Karpas-422 (cell line): ENCODE measurements at regions not wholly inside any gene's neighbourhood (a gene's known extent, or its start where the extent isn't known, plus 50 kb on each side); places are given as distances from the start of the nearest gene placed in this dataset.
A peak's percentile ranks its signal among the peaks of the same experiment; 100 is the strongest.
"Not testable (repeated sequence)": the region's sequence is repeated elsewhere in the genome, so short reads cannot be mapped to it uniquely, and the experiment has no call there.

Experiments
- DNase-seq: peaks from one replicate; pipeline ENCODE4 v3.0.0-alpha.2; 2015
- H2AFZ ChIP-seq: fragments of 200-600 bp; sonication (generic); 2 replicates; pipeline ENCODE4 v1.6.1; 2014; ENCODE audit warnings: antibody characterized with exemption, low read length, mixed read lengths
- H3K27ac ChIP-seq: fragments of 200-600 bp; sonication (generic); 2 replicates; pipeline ENCODE4 v1.5.1; 2014; ENCODE audit warnings: mild to moderate bottlenecking, low read length, moderate library complexity
- H3K27me3 ChIP-seq: fragments of 200-600 bp; sonication (generic); 2 replicates; pipeline ENCODE4 v1.6.1; 2014; ENCODE audit warnings: low read length, mixed read lengths
- H3K36me3 ChIP-seq: fragments of 200-600 bp; sonication (generic); 2 replicates; pipeline ENCODE4 v1.6.1; 2014; ENCODE audit warnings: low read length, mixed read lengths; ENCODE audit not compliant: insufficient read depth
- H3K4me1 ChIP-seq: fragments of 200-600 bp; sonication (generic); 2 replicates; pipeline ENCODE4 v1.6.1; 2014; ENCODE audit warnings: mild to moderate bottlenecking, low read length, mixed read lengths
- H3K4me2 ChIP-seq: fragments of 200-600 bp; sonication (generic); 2 replicates; pipeline ENCODE4 v1.6.1; 2014; ENCODE audit warnings: low read length, low read depth, mild to moderate bottlenecking; ENCODE audit not compliant: poor library complexity, severe bottlenecking
- H3K4me3 ChIP-seq: fragments of 200-600 bp; sonication (generic); 2 replicates; pipeline ENCODE4 v1.5.1; 2014; ENCODE audit warnings: mild to moderate bottlenecking, antibody characterized with exemption, low read length, mixed read lengths
- H3K79me2 ChIP-seq: fragments of 200-600 bp; sonication (generic); 2 replicates; pipeline ENCODE4 v1.6.1; 2014; ENCODE audit warnings: mild to moderate bottlenecking, low read length, mixed read lengths
- H3K9ac ChIP-seq: fragments of 200-600 bp; sonication (generic); 2 replicates; pipeline ENCODE4 v1.6.0; 2014; ENCODE audit warnings: low read length
- H3K9me2 ChIP-seq: fragments of 200-600 bp; sonication (generic), shearing (Covaris generic); replicated peaks from 2 replicates; pipeline ENCODE4 v1.6.0; 2014; ENCODE audit warnings: mild to moderate bottlenecking, low read length, moderate library complexity; ENCODE audit not compliant: insufficient read depth
- H3K9me3 ChIP-seq: fragments of 300-700, 200-600 bp; sonication (generic); 2 replicates; pipeline ENCODE4 v1.6.1; 2014; ENCODE audit warnings: low read length, mixed read lengths
- H4K20me1 ChIP-seq: fragments of 200-600 bp; sonication (generic); 2 replicates; pipeline ENCODE4 v1.6.1; 2014; ENCODE audit warnings: mild to moderate bottlenecking, antibody characterized with exemption, low read length, low read depth; ENCODE audit not compliant: insufficient read depth

DNA sequence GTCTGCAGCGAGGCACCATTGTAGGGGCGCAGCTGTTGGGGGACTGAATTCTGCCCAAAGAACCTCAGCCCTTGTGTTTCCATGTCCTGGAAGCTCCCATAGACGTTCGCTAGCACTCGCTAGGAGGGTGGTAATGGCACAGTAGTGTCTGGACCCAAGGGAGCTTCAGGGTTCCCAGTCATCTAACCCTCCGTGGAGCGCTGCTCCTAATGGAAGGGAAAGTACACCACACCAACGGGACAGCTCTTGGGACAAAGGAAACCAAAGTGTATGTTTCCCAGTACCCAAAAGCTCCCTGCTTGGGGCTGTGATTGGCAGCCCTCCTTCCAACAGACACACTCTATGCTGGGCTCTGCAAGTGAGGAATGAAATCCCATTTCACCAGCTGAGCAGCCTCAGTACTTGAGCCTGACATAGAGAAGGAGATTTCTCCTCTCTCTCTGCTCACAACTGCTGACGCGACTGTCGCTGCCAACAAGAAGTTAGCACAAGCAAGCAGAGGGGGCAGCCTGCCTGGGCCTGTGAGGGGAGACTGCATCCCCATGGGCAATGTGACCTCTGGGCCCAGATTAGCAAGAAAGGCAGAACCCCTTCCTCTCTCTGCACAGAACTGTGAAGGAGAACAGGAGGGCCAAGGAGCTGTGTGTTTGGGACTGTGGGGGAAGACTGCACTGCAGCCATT, 67.6 kb upstream of the SMARCAD1 start:
- H3K4me1 ChIP-seq: no peaks in the 10 kb centered on the region
- H3K27me3 ChIP-seq: no peaks in the 10 kb centered on the region
- no peaks in the 10 kb centered on the region for H3K79me2 ChIP-seq
- no peaks in the 10 kb centered on the region for H4K20me1 ChIP-seq
- no peak overlapping the region for H3K9ac ChIP-seq
- H3K27ac ChIP-seq: no peak overlapping the region
- no peaks in the 10 kb centered on the region for H3K9me2 ChIP-seq
- H3K4me2 ChIP-seq: no peak overlapping the region
- H3K9me3 ChIP-seq: no peaks in the 10 kb centered on the region
- H2AFZ ChIP-seq: no peak overlapping the region
- DNase-seq: peak; percentile 30
- no peak overlapping the region for H3K4me3 ChIP-seq
- no peaks in the 10 kb centered on the region for H3K36me3 ChIP-seq

- no peak overlapping the region for H3K4me2 ChIP-seq
Measured at GRCh38 chr4:94141001-94141400, 66.7 kb upstream of the SMARCAD1 start.

DNA sequence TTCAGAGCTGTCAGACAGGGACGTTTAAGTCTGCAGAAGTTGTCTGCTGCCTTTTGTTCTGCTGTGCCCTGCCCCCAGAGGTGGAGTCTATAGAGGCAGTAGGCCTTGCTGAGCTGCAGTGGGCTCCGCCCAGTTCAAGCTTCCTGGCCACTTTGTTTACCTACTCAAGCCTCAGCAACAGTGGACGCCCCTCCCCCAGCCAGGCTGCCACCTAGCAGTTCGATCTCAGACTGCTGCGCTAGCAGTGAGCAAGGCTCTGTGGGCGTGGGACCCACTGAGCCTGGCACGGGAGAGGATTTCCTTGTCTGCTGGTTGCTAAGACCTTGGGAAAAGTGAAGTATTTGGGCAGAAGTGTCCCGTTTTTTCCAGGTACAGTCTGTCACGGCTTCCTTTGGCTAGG, 59.6 kb upstream of the SMARCAD1 start:
- H3K9me3 ChIP-seq, H3K27me3 ChIP-seq, H3K4me1 ChIP-seq, H3K4me2 ChIP-seq, H2AFZ ChIP-seq, H4K20me1 ChIP-seq, H3K9ac ChIP-seq, H3K36me3 ChIP-seq, H3K4me3 ChIP-seq, H3K27ac ChIP-seq, H3K9me2 ChIP-seq, H3K79me2 ChIP-seq: not testable (repeated sequence)
- peak; percentile 27 for DNase-seq

More at GRCh38 chr4:94141001-94141400, 66.7 kb upstream of the SMARCAD1 start:
- H3K9me2 ChIP-seq: no peaks in the 10 kb centered on the region
- H3K4me1 ChIP-seq: no peaks in the 10 kb centered on the region
- DNase-seq: peak; percentile 2
- H3K79me2 ChIP-seq: no peaks in the 10 kb centered on the region
- no peaks in the 10 kb centered on the region for H3K36me3 ChIP-seq
- no peak overlapping the region for H3K27ac ChIP-seq
- no peak overlapping the region for H2AFZ ChIP-seq
- no peaks in the 10 kb centered on the region for H3K27me3 ChIP-seq
- H3K9ac ChIP-seq: no peak overlapping the region
- H3K9me3 ChIP-seq: no peaks in the 10 kb centered on the region
- no peaks in the 10 kb centered on the region for H4K20me1 ChIP-seq
- H3K4me3 ChIP-seq: no peak overlapping the region

DNA sequence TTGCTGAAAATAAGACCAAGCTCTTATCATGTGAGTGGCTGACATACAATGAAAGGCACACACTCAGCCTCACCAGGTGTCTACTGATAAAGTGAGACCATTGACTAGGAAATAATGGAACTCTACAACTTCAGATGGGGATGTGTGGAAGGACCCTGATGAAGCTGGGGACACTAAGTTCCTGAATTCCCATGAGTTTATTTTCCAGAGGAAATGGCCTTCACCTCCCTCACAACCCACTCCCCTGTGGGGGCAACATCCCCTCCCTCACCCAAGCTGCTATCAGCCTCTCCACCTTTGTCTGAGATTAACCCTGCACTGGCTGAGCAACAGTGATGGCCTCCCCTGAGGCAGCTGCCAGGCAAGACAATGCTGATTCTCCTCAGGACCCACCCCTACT, 55.2 kb upstream of the SMARCAD1 start:
- no peaks in the 10 kb centered on the region for H3K4me1 ChIP-seq
- H3K9me2 ChIP-seq: no peaks in the 10 kb centered on the region
- H3K27ac ChIP-seq: no peak overlapping the region
- no peak overlapping the region for H2AFZ ChIP-seq
- H3K27me3 ChIP-seq: no peaks in the 10 kb centered on the region
- no peaks in the 10 kb centered on the region for H3K9me3 ChIP-seq
- no peaks in the 10 kb centered on the region for H4K20me1 ChIP-seq
- DNase-seq: no peak
- no peak overlapping the region for H3K4me3 ChIP-seq
- no peak overlapping the region for H3K9ac ChIP-seq
- no peak overlapping the region for H3K4me2 ChIP-seq
- H3K36me3 ChIP-seq: no peaks in the 10 kb centered on the region
- H3K79me2 ChIP-seq: no peaks in the 10 kb centered on the region

DNA sequence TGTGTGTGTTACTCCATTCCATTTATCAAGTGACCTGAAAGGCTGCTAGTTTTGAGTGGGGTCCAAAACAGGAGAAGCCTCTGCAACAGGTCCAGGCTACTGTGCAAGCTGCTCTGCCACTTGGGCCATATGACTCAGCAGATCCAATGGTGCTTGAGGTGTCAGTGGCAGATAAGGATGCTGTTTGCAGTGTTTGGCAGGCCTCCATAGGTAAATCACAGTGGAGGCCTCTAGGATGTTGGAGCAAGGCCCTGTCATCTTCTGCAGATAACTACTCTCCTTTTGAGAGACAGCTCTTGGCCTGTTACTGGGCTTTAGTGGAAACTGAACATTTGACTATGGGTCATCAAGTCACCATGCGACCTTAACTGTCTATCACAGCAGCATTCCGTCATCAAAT, 52.3 kb upstream of the SMARCAD1 start:
- H3K4me2 ChIP-seq, H2AFZ ChIP-seq, H3K36me3 ChIP-seq, H4K20me1 ChIP-seq, H3K4me3 ChIP-seq, H3K4me1 ChIP-seq, H3K9me3 ChIP-seq, H3K79me2 ChIP-seq, H3K9me2 ChIP-seq, H3K27ac ChIP-seq, H3K9ac ChIP-seq, H3K27me3 ChIP-seq: not testable (repeated sequence)
- DNase-seq: peak; percentile 7

DNA sequence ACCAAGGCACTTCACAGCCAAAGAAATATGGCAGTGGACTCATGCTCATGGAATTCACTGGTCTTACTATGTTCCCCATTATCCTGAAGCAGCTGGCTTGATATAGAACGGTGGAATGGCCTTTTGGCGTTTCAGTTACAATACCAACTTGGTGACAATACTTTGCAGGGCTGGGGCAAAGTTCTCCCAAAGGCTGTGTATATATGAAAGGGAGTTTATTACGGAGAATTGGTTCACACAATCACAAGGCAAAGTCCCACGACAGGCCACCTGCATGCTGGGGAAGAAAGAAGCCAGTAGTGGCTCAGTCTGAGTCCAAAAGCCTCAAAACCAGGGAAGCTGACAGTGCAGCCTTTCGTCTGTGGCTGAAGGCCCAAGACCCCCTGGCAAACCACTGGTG, 50.8 kb upstream of the SMARCAD1 start:
- Histone ChIP-seq H3K27ac (no peak overlapping the region), H3K79me2 (no peaks in the 10 kb centered on the region), H3K4me2 (no peak overlapping the region), H3K9me3 (no peaks in the 10 kb centered on the region), H4K20me1 (no peaks in the 10 kb centered on the region), H3K4me1 (no peaks in the 10 kb centered on the region), H3K9ac (no peak overlapping the region), H3K27me3 (no peaks in the 10 kb centered on the region), H2AFZ (no peak overlapping the region), H3K36me3 (no peaks in the 10 kb centered on the region), H3K4me3 (no peak overlapping the region), H3K9me2 (no peaks in the 10 kb centered on the region)
- peak; percentile 35 for DNase-seq
